ENCODE measurements at regions not wholly inside any gene's neighbourhood (a gene's known extent, or its start where the extent isn't known, plus 50 kb on each side); places are given as distances from the start of the nearest gene placed in this dataset.

GRCh38 chr10:29142516-29143314, 146.2 kb upstream of the LYZL1 start:
- H3K27ac ChIP-seq (ENCODE audit: control insufficient read depth, insufficient read depth, low read length): no peak overlapping the region
- H3K9me3 ChIP-seq (ENCODE audit: control insufficient read depth, low read depth, low read length): no peaks in the 10 kb centered on the region
- no peaks in the 10 kb centered on the region for H3K9me1 ChIP-seq (ENCODE audit: control insufficient read depth, extremely low read depth, insufficient read depth, low read length)
- H4K20me1 ChIP-seq (ENCODE audit: control insufficient read depth, extremely low read depth, insufficient read depth, low read length): no peaks in the 10 kb centered on the region
- no peaks in the 10 kb centered on the region for H3K27me3 ChIP-seq (ENCODE audit: control insufficient read depth, extremely low read depth, insufficient read depth, low read length)
- no peak overlapping the region for H3K4me2 ChIP-seq (ENCODE audit: control insufficient read depth, extremely low read depth, insufficient read depth, low read depth, low read length)
- TF ChIP-seq CTCF (optimal IDR thresholded peaks at IDR 0.05 in 1 of 3, IDR thresholded peaks at IDR 0.05 in 1 of 3, conservative IDR thresholded peaks at IDR 0.05 in 1 of 3; ENCODE audit: extremely low read depth in 1 of 3, insufficient read depth in 2 of 3, low read length in 3 of 3) (no peak), EZH2 (IDR thresholded peaks at IDR 0.05; ENCODE audit: low read length) (no peak)
- dilution Hi-C loops (cut with MboI; ENCODE audit: extremely low pct_ligation_motif_present, low sequenced_read_pairs): loop anchor here (25.0 kb wide), 1 partner anchor 170 kb away; no protein-coding TSS in a partner anchor
- H3K9ac ChIP-seq (ENCODE audit: control insufficient read depth, extremely low read depth, insufficient read depth, low read length): no peak overlapping the region
- H3K4me3 ChIP-seq (ENCODE audit: control insufficient read depth in 2 of 3, extremely low read depth in 1 of 3, insufficient read depth in 2 of 3, low read depth in 1 of 3, low read length in 3 of 3): no peak overlapping the region
- FAIRE-seq (no peak), DNase-seq (ENCODE audit: low read depth, low spot score) (no peak)
- peaks cover 13% of the 10 kb centered on the region for H3K4me1 ChIP-seq (ENCODE audit: control insufficient read depth, extremely low read depth, insufficient read depth, low read length)
- H3K79me2 ChIP-seq (ENCODE audit: control insufficient read depth, insufficient read depth, low read length): no peaks in the 10 kb centered on the region
- no peak overlapping the region for H2AFZ ChIP-seq (ENCODE audit: control insufficient read depth, low read length)
- no peaks in the 10 kb centered on the region for H3K36me3 ChIP-seq (ENCODE audit: control insufficient read depth in 2 of 2, extremely low read depth in 1 of 2, insufficient read depth in 2 of 2, low read length in 2 of 2)

- Histone ChIP-seq H3K27me3 (ENCODE audit: control insufficient read depth, extremely low read depth, insufficient read depth, low read length) (no peaks in the 10 kb centered on the region), H3K27ac (ENCODE audit: control insufficient read depth, insufficient read depth, low read length) (no peak overlapping the region), H3K9ac (ENCODE audit: control insufficient read depth, extremely low read depth, insufficient read depth, low read length) (no peak overlapping the region), H3K36me3 (ENCODE audit: control insufficient read depth in 2 of 2, extremely low read depth in 1 of 2, insufficient read depth in 2 of 2, low read length in 2 of 2) (no peaks in the 10 kb centered on the region), H3K4me1 (ENCODE audit: control insufficient read depth, extremely low read depth, insufficient read depth, low read length) (peaks cover 13% of the 10 kb centered on the region), H2AFZ (ENCODE audit: control insufficient read depth, low read length) (no peak overlapping the region), H3K4me3 (ENCODE audit: control insufficient read depth in 2 of 3, extremely low read depth in 1 of 3, insufficient read depth in 2 of 3, low read depth in 1 of 3, low read length in 3 of 3) (no peak overlapping the region), H4K20me1 (ENCODE audit: control insufficient read depth, extremely low read depth, insufficient read depth, low read length) (no peaks in the 10 kb centered on the region), H3K9me1 (ENCODE audit: control insufficient read depth, extremely low read depth, insufficient read depth, low read length) (no peaks in the 10 kb centered on the region), H3K9me3 (ENCODE audit: control insufficient read depth, low read depth, low read length) (no peaks in the 10 kb centered on the region), H3K4me2 (ENCODE audit: control insufficient read depth, extremely low read depth, insufficient read depth, low read depth, low read length) (no peak overlapping the region), H3K79me2 (ENCODE audit: control insufficient read depth, insufficient read depth, low read length) (no peaks in the 10 kb centered on the region)
- DNase-seq (ENCODE audit: low read depth, low spot score) (no peak), FAIRE-seq (no peak)
- no peak for TF ChIP-seq CTCF (optimal IDR thresholded peaks at IDR 0.05 in 1 of 3, IDR thresholded peaks at IDR 0.05 in 1 of 3, conservative IDR thresholded peaks at IDR 0.05 in 1 of 3; ENCODE audit: extremely low read depth in 1 of 3, insufficient read depth in 2 of 3, low read length in 3 of 3)
- no peak for TF ChIP-seq EZH2 (IDR thresholded peaks at IDR 0.05; ENCODE audit: low read length)
- dilution Hi-C loops (cut with MboI; ENCODE audit: extremely low pct_ligation_motif_present, low sequenced_read_pairs): loop anchor here (25.0 kb wide), 1 partner anchor 168 kb away; no protein-coding TSS in a partner anchor
Measured at GRCh38 chr10:29144126-29144525, 144.7 kb upstream of the LYZL1 start.
